ENCODE measurements at regions not wholly inside any gene's neighbourhood (a gene's known extent, or its start where the extent isn't known, plus 50 kb on each side); places are given as distances from the start of the nearest gene placed in this dataset.

DNA sequence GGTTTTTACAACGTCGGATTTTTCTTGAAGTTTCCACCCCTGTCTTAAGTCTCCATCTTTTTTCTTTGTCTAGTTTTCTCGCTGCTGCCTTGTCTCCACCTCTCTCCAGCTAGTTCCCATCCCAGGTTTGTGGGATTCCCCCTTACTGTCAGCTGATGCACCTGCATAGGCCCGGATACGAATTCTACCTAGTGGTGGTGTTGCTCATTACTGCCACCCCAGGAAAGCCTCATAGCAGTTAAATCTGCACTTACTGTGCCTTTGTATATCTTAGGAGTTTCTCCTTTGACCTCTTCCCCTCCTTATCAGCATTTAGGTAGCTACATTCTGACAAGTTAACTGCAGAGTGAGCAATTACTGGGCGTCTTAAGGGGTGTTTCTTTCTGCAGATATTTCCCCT lies 1693.1 kb upstream of the TENM3 start:
- TF ChIP-seq, protein P1, sequence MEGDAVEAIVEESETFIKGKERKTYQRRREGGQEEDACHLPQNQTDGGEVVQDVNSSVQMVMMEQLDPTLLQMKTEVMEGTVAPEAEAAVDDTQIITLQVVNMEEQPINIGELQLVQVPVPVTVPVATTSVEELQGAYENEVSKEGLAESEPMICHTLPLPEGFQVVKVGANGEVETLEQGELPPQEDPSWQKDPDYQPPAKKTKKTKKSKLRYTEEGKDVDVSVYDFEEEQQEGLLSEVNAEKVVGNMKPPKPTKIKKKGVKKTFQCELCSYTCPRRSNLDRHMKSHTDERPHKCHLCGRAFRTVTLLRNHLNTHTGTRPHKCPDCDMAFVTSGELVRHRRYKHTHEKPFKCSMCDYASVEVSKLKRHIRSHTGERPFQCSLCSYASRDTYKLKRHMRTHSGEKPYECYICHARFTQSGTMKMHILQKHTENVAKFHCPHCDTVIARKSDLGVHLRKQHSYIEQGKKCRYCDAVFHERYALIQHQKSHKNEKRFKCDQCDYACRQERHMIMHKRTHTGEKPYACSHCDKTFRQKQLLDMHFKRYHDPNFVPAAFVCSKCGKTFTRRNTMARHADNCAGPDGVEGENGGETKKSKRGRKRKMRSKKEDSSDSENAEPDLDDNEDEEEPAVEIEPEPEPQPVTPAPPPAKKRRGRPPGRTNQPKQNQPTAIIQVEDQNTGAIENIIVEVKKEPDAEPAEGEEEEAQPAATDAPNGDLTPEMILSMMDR (IDR thresholded peaks at IDR 0.05) = no peak
- TF ChIP-seq POLR2A (IDR thresholded peaks at IDR 0.05) = no peak
